GM18517 (cell line): ENCODE measurements at regions not wholly inside any gene's neighbourhood (a gene's known extent, or its start where the extent isn't known, plus 50 kb on each side); places are given as distances from the start of the nearest gene placed in this dataset.
"Not testable (repeated sequence)": the region's sequence is repeated elsewhere in the genome, so short reads cannot be mapped to it uniquely, and the experiment has no call there.

Source experiments
- ATAC-seq: cut with Tn5 transposase; IDR thresholded peaks from one replicate; pipeline ENCODE4 v1.9.1; 2021; ENCODE audit warnings: mild to moderate bottlenecking, moderate library complexity; ENCODE audit not compliant: unreplicated experiment

DNA sequence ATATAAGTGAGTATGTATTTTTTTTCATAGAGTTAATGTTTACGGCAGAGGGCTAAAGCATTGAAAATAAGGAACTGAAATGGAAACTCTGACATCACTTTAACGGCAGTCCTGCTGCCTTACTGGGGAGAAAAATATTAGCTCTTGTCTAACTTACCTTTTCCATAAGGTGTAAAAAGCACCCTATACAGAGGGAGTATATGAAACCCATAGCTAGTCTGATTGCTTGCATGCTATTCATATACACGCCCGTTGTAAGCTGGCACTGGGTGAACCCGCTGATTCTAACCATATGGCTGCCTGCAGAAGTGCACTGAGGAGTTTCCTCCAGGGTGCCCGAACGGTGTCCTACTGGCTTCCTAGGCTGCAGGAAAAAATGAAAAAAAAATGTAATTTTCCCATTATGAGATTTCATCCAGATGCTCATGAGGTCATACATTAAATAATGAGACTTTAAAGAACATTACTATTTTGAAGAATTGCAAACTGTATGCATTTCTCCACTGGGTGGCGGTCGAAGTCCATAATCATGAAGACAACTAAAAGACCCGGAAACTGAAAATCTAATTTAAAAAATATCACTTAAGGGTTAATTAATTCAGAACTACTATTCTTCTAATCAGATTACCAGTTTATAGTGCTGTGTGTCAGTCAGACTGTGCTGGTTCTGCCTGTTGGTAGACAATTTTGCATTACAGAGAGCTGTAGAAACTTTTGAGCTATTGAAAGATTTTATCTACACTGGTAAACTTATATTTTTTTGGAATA, 144.7 kb downstream of the ALX1 start:
- ATAC-seq = peak; percentile 94

DNA sequence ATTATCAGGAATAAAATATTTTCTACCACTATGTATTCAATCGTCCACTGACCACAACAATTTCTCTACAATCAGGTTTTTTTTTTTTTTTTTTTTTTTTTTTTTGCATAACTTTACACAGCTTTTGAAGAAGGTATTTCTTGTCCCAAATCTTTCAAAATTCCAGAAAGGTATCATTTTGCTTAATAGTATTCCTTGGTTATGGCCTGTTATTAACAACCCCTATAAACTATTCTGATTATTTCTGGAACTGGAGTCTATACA, 145.3 kb downstream of the ALX1 start:
- no peak for ATAC-seq

GRCh38 chr12:85425926-85426325, 145.9 kb downstream of the ALX1 start:
- ATAC-seq = no peak

GRCh38 chr12:85433148-85433547, 153.1 kb downstream of the ALX1 start:
- not testable (repeated sequence) for ATAC-seq

- no peak for ATAC-seq
These were observed 160.3 kb downstream of the ALX1 start for GRCh38 chr12:85440271-85440670.

DNA sequence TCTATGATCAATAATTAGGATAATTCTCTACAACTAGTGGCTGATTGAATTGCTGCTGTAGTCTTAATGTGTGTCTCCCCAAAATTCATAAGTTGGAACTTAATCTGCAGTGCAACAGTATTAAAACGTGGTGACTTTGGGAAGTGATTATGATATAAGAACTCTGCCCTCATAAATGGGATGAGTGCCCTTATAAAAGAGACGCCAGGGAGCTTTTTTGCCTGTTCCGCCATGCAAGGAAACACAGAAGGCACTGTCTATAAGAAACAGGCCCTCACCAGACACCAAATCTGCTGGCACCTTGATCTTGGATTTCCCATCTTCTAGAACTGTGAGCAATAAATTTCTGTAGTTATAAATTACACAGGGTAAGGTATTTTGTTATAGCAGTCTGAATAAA, 161.0 kb downstream of the ALX1 start:
- no peak for ATAC-seq

- ATAC-seq = no peak
These were observed 161.7 kb downstream of the ALX1 start for GRCh38 chr12:85441741-85442140.

- ATAC-seq = no peak
These were observed 165.3 kb downstream of the ALX1 start for GRCh38 chr12:85445060-85445938.

DNA sequence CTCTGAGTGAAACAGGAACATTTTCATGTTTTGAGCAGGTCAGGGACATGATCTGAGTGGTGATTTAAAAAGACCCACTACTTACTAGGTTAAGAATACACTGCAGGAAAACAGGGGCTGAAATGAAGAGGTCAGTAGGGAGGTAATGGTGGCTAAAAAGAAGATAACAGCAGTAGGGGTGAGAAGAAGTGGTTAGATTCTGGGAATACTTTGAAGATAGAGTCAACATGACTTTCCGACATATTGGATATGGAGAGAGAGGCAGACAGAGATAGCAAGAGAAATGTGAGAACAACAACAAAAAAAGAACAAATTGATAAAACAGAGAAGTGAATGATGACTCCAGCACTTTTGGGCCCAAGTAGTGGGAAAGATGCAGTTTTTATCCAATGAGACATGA, 168.0 kb downstream of the ALX1 start:
- no peak for ATAC-seq

- peak; percentile 50 for ATAC-seq
These were observed 168.6 kb downstream of the ALX1 start for GRCh38 chr12:85448548-85449139.

GRCh38 chr12:85457016-85457415, 177.0 kb downstream of the ALX1 start:
- ATAC-seq = no peak

DNA sequence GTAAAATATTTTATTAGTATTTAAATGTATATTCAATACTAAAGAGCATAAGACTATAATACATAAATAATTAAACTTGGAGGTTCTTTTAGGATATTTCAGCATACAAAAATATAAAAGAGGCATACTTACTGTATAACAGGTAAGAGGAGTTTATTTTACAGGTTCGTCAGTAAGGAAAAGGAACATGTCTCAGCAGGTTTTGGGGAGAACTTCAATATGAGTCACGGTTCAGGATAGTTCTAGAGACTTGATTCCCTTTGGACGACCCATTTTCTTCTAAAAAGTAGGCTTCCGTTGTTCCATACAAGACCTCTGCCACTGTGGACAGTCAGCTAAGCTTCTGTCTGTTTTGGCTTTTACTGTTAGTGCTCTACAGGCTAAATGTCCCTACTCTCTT, 181.1 kb downstream of the ALX1 start:
- ATAC-seq = no peak

GRCh38 chr12:85462888-85463287, 182.9 kb downstream of the ALX1 start:
- ATAC-seq = no peak

DNA sequence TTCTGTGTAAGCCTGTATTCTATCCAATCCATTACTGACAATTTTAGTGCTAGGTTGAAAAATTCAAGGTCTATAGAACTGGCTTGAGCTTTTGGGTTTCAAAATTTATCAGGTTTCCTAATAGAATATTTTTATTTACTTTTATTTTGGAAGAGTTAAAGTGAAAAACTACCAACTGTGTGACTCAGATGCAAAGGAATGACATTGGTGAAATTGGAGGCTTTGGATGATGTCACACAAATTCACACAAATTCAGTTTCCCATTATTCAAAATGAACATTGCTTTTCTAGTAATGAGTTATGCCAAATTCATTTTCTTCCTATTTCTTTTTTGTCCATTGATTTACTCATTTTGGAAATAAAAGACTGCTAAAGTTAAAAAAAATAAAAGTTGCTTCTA, 186.9 kb downstream of the ALX1 start:
- ATAC-seq = no peak

- ATAC-seq = peak; percentile 96
These were observed 188.5 kb downstream of the ALX1 start for GRCh38 chr12:85468356-85469157.

DNA sequence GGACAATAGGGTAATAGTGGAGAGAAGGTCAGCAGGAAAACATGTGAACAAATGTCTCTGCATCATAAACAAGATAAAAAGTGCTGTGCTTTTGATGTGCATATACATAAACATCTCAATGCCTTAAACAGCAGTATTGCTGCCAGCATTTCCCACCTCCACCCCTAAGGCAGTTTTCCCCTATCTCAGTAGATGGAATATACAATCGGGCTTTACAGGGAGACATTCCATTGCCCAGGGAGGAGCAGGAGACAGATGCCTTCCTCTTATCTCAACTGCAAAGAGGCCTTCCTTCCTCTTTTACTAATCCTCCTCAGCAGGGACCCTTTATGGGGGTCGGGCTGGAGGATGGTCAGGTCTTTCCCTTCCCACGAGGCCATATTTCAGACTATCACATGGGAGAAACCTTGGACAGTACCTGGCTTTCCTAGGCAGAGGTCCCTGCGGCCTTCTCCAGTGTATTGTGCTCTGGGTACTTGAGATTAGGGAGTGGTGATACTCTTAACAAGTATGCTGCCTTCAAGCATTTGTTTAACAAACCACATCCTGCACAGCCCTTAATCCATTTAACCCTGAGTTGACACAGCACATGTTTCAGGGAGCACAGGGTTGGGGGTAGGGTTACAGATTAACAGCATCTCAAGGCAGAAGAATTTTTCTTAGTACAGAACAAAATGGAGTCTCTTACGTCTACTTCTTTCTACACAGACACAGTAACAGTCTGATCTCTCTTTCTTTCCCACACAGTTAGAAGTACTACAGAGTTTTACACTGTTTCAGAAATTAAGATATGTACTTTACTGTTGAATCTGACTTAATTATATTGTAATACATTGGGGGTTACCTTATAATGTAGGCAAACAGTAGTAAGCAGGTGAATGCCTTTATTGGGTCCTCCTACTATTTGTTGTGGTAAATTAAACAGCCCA, 189.4 kb downstream of the ALX1 start:
- ATAC-seq = not testable (repeated sequence)

GRCh38 chr12:85475277-85475676, 195.3 kb downstream of the ALX1 start:
- not testable (repeated sequence) for ATAC-seq

DNA sequence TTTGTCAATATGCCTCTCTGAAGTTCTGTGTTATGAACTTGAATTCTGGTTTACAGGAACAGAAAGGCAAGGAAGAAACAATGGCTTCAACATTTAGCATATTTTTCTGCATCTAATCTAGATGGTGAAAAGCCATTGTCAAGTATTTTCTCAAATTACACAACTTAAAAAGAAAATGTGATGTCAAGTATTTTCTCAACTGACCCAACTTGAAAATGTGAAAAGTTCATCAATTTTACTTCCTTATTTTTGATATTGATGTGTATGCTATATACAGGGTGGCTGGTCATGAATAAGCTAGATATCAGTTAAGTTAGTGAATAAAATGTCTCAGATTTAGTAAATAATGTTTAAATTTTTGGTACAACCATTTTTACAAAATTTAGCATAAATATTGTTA, 196.7 kb downstream of the ALX1 start:
- ATAC-seq = no peak

DNA sequence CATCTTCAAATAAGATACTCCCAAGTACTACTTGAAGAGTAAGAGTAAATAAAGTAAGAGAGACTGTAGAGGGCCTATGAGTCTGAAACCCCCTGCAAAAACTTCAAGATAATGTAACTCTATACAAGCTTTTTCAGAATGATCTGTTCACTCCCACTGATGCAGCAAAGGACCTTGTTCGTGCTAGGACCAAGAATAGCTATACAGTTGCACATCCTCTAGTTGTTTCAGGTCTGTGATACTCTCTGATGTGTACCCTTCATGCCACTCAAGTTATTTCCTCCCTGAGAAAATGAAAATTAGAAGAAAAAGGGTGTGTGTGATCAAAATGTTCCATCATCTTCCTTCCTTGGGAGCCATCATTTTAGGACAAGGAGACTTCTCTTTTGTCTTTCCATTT, 204.4 kb downstream of the ALX1 start:
- peak; percentile 86 for ATAC-seq

GRCh38 chr12:85489194-85489593, 209.2 kb downstream of the ALX1 start:
- no peak for ATAC-seq
